ENCODE measurements at regions not wholly inside any gene's neighbourhood (a gene's known extent, or its start where the extent isn't known, plus 50 kb on each side); places are given as distances from the start of the nearest gene placed in this dataset.

GRCh38 chr20:23282546-23282945 lies 68.0 kb upstream of the NXT1 start:
- peak; percentile 27 for DNase-seq (ENCODE audit: low spot score)
- intact Hi-C loops (cut with DNase I), result no loop called here

GRCh38 chr20:23282111-23282510 lies 68.5 kb upstream of the NXT1 start:
- no peak for DNase-seq (ENCODE audit: low spot score)
- intact Hi-C loops (cut with DNase I), result no loop called here

GRCh38 chr20:23279836-23280235 lies 70.8 kb upstream of the NXT1 start:
- DNase-seq (ENCODE audit: low spot score), result peak; percentile 64
- intact Hi-C loops (cut with DNase I), result no loop called here

- no peak for DNase-seq (ENCODE audit: low spot score)
- intact Hi-C loops (cut with DNase I), result no loop called here
These were observed 72.4 kb upstream of the NXT1 start for GRCh38 chr20:23278172-23278571.

GRCh38 chr20:23277316-23277715 lies 73.3 kb upstream of the NXT1 start:
- no peak for DNase-seq (ENCODE audit: low spot score)
- intact Hi-C loops (cut with DNase I), result no loop called here

- peak; percentile 41 for DNase-seq (ENCODE audit: low spot score)
- intact Hi-C loops (cut with DNase I), result no loop called here
These were observed 76.8 kb upstream of the NXT1 start for GRCh38 chr20:23273776-23274175.

GRCh38 chr20:23272176-23273029 lies 78.2 kb upstream of the NXT1 start:
- intact Hi-C loops (cut with DNase I), result no loop called here
- peak; percentile 58 for DNase-seq (ENCODE audit: low spot score)

- DNase-seq (ENCODE audit: low spot score), result peak; percentile 56
- intact Hi-C loops (cut with DNase I), result no loop called here
These were observed 80.1 kb upstream of the NXT1 start for GRCh38 chr20:23270382-23270911.

- intact Hi-C loops (cut with DNase I), result no loop called here
- DNase-seq (ENCODE audit: low spot score), result no peak
These were observed 80.6 kb upstream of the NXT1 start for GRCh38 chr20:23269954-23270353.

GRCh38 chr20:23268792-23269354 lies 81.7 kb upstream of the NXT1 start:
- intact Hi-C loops (cut with DNase I), result no loop called here
- peak; percentile 15 for DNase-seq (ENCODE audit: low spot score)

- no peak for DNase-seq (ENCODE audit: low spot score)
- intact Hi-C loops (cut with DNase I), result no loop called here
These were observed 82.7 kb upstream of the NXT1 start for GRCh38 chr20:23267909-23268308.

- intact Hi-C loops (cut with DNase I), result no loop called here
These were observed 83.8 kb upstream of the NXT1 start for GRCh38 chr20:23266530-23267398.

GRCh38 chr20:23265226-23265625 lies 85.4 kb upstream of the NXT1 start:
- intact Hi-C loops (cut with DNase I), result no loop called here
- DNase-seq (ENCODE audit: low spot score), result no peak

More at GRCh38 chr20:23266530-23267398, 83.8 kb upstream of the NXT1 start:
- DNase-seq (ENCODE audit: low spot score), result no peak

GRCh38 chr20:23264545-23264944 lies 86.0 kb upstream of the NXT1 start:
- no peak for DNase-seq (ENCODE audit: low spot score)
- intact Hi-C loops (cut with DNase I), result no loop called here

GRCh38 chr20:23260181-23260840 lies 90.3 kb upstream of the NXT1 start:
- intact Hi-C loops (cut with DNase I), result no loop called here
- DNase-seq (ENCODE audit: low spot score), result no peak

- no peak for DNase-seq (ENCODE audit: low spot score)
These were observed 91.9 kb upstream of the NXT1 start for GRCh38 chr20:23258747-23259121.

GRCh38 chr20:23257848-23258746 lies 92.5 kb upstream of the NXT1 start:
- intact Hi-C loops (cut with DNase I), result no loop called here
- no peak for DNase-seq (ENCODE audit: low spot score)

More at GRCh38 chr20:23258747-23259121, 91.9 kb upstream of the NXT1 start:
- intact Hi-C loops (cut with DNase I), result no loop called here

GRCh38 chr20:23257106-23257761 lies 93.4 kb upstream of the NXT1 start:
- no peak for DNase-seq (ENCODE audit: low spot score)
- intact Hi-C loops (cut with DNase I), result no loop called here
